CD4-positive, alpha-beta T cell treated with Interleukin-12 subunit alpha and Interleukin-12 subunit beta, for 1 hour (primary cell): ENCODE measurements at regions not wholly inside any gene's neighbourhood (a gene's known extent, or its start where the extent isn't known, plus 50 kb on each side); places are given as distances from the start of the nearest gene placed in this dataset.

ENCODE experiments used
- DNase-seq: peaks from one replicate; pipeline ENCODE4 v3.0.0-alpha.2; 2020

DNA sequence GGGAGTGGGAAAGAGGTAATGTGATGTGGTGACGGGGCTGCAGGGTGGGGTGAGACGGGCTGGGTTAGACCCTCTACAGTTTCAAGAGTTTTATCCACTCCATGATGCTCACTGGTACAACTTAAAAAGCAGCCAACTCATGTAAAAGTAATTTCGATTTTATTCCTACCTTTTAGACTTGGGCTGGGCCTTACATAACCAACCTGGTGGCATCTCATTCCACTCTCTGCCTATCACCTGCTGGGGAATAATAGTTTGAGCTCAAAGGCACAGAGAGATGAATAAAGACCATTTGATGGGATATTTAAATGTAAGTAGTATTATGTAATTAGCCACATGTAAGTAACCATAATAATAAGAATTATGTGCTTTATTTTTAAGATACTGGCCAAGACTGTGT is 366.0 kb upstream of the RNF32 start:
- no peak for DNase-seq

DNA sequence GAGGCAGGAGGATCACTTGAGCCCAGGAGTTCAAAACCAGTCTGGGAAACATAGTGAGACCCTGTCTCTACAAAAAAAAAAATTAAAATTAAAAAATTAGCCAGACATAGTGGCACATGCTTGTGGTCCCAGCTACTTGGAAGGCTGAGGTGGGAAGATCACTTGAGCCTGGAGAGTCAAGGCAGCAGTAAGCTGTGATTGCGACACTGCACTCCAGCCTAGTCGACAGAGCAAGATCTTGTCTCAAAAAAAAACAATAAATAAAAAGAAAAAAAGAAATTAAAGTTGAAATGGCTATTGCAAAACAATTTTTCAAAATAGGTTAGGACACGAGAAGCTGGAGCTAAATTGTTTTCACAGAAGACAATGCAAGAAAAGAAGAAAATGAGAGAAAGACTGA is 379.0 kb upstream of the RNF32 start:
- DNase-seq, result no peak

DNA sequence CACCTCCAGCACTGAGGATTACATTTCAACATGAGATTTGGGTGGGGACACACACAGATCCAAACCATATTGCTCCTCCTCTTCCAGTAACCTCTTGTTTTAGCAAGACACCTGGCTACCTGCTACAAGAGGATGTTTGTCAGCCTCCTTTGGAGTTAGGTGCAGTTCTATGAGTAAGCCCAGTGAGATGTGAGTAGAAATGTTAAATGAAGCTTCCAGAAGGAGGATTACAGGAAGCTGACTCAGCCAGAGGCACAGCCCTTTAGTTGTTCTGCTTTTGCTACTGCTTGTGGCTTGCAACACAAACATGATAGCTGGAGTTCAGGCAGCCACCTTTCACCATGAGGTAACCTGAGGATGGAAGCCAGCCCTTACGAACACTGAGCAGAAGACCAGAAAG is 382.7 kb upstream of the RNF32 start:
- DNase-seq, result no peak

DNA sequence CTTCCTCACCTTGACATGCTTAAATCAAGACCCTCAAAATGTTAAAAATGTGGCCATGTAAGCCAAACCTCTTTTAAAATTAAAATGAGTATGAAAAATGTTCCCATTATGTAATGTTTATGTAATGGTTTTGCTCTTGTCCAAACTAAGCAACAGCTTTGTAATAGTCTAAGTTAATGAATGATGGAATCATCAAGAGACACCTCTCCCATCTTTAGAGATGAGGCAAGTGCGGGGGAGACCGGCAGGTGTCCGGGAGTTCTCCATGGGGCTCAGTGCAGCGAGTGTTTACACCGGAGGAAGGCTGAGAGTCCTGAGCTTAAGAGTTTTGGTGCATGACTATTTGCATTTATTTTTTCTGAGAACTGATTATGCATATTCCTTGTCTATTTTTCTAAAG is 384.9 kb upstream of the RNF32 start:
- no peak for DNase-seq

DNA sequence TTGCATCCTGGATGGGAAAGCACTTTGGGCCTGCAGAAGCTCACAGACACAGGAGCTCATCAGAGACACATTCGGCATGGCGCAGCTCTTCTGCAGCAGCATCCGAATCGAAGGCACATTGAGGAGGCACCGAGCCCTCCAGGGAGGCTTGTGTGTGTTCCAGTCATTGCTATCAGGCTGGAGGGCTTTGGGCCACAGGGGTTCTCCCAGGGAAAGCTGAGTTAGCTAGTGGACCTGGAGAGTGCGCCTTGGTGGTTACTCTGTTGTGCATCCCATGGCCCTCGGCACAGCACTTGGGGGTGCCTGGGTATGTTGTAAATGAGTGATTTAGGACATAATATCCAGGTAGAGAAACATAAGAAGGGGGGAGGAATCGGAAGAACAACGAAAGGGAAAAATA is 388.7 kb upstream of the RNF32 start:
- DNase-seq, result no peak

DNA sequence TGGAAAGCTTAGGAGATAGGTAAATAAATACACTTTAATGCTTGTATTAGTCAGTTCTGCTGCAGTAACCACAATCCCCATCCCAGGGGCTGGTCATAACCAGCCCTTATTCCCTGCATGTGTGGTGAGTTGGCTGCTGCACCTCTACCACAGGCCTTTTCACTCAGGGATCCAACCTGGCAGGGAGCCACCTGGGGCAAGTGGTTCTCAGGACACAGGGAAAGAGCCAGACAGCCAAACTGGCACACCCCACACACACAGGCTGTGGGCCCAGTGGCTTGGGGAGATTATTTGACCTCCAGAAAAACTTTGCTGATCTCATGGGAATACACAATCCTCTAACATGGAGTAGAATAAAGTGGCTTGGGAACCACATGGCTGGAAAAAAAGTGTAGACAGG is 400.0 kb upstream of the RNF32 start:
- no peak for DNase-seq

DNA sequence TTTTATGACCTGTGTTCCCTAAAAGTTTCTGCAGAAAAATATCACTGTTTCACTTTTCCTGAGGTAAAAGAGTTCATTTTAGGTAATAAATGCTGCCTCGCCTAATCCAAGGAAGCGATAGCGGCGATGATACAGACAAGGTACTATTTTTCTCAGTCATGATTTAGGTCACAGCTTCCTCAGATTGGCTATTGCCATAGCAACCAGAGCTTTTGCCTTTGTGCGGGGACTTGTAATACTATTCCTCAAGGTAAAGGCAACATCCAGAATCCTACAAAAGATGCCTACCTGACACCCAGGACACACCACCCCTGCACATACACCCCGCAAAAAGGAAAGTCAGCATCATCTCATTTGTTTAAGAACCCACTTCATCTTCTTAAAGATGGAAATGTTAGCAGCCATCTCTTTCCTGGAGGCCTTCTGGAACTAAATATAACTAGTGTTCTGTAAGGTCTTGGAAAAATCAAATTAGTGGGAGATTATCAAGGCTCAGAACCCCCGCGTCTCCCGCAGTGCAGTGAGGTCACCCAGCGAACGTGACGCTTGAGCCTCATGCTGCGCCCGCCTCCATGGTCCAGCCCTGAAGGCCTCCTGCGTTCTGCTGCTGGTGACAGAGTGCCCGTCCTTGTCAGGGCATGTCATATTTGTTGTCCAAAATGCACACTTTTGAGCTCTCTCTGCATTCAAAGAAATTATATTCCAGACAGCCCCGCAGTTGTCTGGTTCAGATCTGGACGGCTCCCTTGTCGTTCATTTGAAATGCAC is 402.0 kb upstream of the RNF32 start:
- DNase-seq, result no peak

DNA sequence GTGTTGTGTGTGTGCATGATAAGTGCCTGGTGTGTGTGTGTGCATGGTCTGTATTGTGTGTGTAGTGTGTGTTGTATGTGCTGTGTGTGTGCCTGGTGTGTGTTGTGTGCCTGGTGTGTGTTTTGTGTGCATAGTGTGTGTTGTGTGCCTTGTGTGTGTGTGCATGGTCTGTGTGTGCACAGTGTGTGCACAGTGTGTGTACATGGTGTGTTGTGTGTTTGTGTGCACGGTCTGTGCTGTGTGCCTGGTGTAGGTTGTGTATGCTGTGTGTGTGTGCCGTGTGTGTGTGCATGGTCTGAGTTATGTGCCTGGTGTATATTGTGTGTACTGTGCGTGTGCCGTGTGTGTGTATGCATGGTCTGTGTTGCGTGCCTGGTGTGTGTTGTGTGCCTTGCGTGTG is 403.0 kb upstream of the RNF32 start:
- no peak for DNase-seq

DNA sequence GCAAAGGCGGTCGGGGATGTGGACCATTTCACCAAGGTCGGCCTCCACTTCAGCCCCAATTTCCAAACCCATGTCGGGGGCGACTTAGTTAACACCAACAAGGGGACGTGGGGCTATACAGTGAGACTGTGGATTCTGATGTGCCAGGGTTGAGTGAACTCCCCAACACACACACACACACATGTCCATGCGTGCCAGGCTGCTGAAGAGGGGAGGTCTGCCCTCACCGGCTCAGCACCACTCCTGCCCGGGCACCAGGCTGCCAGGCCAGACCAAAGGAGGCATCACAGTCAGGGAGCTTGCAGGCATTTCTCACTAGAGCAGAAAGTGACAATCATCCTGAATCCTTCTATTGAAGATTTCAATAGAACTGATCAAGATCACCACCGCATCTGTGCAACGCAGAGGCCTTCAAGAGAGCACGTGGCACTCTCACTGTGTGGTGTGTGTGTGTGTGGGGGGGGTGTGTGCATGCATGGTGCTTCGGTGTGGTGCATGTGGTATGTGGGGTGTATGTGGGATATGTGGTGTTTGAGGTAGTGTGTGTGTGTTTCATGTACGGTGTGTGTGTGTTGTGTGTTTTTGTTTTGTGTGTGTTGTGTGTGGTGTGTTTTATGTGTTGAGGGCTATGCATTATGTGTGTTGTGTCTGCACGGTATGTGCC is 403.5 kb upstream of the RNF32 start:
- DNase-seq, result no peak

DNA sequence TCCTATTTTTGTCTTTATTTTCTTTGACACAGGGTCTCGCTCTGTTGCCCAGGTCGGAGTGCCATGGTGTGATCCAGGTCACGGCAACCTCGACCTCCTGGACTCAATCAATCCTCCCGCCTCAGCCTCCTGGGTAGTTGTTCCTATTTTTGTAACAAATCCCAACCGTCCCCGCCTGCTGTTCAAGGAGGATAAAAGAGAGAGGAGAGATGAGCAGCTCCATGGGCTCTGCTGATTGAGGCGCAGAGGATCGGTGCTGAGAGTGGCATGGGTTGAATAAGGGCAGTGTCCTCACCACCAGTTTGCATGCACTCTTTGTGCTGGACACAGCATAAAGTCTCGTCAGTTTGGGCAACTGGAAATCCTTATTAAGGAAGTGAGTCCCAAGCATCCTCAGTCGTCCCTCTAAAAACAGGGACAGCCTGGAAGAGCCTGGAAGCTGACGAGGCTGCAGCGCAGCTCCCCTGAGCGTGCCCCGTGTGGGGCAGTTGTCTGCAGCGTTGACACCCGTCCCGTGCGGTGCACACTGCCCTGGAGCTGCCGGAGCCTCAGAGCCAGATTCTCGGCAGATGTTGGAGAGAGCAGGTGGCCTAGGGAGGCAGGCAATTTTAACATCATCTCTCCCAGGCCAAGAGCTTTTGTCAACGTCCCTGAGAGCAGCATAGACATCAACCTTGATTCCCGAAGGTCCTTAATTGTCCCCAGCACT is 404.2 kb upstream of the RNF32 start:
- no peak for DNase-seq

DNA sequence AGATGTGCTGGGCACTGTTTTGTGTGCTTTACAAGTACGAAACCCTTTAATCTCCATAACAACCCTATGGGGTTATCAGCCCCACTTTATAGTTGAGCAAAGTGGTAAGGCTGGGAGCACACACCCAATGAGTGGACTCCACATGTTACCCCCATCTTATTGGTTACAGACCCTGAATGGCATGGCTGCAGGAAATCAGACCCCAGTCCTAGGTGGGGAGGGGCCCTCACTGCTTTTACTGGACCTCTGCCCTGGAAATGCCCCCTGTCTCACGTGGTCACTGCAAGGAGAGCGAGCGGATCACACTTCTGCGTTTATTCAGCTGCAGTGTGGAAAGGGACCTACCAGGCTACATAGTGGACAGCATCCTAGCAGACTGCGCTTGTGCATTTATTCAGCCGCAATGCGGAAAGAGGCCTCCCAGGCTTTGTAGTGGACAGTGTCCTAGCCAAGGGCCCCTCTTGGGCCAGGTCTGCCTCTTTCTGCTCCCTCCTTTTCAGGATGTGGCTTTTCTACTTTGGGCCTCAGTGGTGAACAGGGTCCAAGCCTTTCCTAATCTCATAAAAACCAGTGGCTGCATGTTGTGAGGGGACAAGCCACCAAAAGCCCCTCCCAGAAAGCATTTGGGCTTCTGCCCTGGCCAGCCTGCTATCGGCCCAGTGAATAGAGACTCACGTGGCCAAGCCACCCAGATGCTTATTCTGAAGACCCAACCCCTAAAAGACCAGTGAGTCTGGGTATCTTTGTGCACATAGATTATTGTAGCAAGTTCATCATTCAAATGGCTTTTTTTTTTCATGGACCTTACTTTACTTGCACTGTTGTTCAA is 405.7 kb upstream of the RNF32 start:
- DNase-seq, result no peak

DNA sequence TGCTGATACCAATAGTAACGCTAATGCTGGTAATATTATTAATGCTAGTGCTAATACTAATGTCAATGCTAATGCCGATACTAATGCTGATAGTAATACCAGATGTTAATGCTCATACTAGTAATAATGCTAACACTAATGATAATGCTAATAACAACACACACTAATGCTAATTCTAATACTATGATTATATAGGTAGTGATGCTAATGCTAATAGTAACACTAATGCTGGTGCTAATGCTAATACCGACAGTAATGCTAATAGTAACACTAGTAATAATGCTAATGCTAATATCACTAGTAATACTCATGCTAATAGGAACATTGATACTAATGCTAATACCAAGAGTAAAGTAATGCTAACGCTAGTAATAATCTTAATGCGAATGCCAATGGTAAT is 406.4 kb upstream of the RNF32 start:
- DNase-seq, result no peak

DNA sequence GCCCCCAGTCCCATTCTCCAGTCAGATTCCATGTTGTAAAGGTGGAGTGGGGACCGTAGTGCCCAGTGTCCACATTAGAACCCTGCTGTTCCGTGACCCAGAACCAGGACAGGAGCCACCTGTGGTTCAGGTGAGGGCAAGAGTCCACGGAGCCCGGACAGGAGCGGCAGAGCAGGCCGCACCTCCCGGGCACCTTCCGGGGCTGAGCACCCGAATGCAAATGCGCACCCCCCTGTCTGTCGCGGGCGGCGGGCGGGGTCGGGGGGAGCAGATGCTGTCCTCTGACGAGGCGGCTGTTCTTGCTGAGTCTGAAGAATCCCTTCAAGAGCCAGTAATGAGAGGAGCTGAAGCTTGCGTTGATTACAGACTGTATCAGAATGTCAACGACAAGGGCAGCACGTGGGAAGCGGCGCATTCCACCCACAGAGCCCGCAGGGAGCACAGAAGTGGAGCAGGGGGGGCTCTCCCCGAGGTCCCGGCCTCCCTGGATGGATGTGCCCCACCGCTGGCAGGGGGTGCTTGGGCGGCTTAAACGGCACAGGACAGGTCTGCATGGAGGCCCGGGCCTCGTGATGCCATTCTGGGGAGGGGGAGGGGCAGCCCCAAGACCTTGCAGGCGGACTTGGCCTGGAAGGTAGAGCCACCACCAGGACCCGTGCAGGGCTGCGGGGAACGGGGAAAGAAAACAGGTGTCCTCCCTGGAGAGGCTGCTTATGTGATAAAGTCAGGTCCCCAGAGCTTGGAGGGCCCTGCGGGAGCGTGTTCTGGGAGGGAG is 407.5 kb upstream of the RNF32 start:
- DNase-seq, result no peak

DNA sequence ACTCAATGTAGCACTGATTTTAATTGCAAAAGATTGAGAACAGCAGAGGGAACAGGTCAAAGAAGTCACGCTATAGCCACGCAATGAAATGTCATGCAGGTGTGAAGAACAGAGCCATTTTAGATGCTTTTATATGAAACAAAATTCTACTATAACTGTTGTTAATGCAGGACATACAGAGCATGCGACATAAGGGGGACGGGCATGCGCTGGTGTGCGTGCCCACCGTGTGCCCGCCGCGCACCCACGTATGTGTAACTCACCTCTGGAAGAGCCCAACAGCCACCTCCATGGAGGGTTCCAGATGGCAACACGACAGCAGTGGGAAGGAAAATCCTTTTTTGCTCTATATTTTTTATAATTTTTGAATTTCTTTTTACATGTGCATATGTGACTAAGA is 410.0 kb upstream of the RNF32 start:
- no peak for DNase-seq

DNA sequence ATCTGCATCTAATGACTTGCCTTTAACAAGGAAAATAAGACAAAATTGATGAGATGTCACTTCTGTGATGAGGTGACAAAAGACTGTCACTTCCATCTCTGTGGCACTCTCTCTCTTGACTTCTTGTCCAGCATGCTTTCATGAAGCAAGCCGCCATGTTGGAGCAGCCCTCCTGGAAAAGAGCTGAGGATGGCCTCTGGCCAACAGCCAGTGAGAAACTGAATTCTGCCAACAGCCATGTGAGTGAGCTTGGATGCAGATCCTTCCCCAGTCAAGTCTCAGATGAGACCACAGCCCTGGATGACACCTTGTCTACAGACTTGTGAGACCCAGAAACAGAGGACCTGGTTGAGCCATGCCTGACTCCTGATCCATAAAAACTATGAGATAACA is 412.6 kb upstream of the SHH start:
- DNase-seq, result no peak

DNA sequence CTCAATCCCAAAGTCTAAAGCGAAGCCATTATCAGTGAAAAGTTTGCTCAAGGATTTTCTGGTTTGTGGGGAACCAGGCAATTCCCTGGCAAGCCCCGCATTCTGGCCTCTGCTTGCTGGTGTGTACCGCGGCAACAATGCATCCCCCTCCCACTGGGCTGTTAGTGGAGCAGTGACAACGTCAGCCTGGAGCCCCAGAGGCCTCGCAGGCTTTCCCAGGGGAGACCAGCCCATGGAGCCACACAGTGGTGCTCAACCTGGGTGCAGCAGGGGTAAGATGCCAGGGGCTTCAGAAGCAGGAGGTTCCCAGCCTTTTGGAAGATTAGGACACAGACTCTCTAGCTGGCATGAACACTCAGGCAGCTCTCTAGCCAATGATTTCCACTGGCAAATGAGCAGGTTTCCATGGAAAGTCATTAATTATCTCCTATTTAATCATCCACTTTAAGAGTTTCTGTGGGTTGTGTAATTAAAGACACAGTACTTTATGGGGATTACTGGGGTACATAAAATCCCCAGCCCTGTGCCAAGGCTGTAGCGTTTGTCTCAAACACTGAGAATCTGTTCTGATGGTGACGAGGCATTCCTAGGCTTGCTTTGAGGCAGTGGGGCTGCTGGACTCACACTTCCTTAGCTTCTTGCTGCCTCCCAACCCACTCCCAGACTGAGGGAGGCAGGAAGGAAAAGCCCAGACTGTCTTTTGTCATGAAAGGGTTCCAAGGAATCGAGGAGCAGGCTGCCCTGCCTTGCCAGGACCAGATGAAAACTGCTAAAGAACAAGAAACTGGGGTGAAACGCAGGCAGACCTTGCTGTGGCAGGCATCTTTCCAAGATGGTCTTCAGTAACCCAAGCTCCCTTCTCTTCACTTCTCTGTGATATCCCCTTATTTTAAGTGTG is 411.9 kb upstream of the SHH start:
- no peak for DNase-seq

DNA sequence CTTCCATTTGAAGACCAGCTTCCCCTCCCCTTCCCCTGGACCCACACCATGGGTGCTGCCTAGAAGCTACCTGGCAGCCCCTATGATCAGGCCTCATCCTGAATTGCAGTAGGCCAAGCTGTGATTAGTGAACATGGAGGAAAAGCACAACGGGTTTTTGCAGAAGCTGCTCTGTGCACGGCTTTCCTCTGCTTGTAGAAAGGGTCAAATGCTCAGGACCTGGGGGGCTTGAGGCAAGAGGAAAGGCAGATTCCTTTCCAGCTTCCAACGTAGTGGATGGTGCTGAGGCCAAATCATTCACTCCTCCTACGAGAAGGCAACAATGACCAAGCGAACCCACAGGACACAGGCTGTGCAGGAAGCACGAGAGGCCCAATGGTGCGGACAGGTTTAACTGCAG is 410.3 kb upstream of the SHH start:
- no peak for DNase-seq

DNA sequence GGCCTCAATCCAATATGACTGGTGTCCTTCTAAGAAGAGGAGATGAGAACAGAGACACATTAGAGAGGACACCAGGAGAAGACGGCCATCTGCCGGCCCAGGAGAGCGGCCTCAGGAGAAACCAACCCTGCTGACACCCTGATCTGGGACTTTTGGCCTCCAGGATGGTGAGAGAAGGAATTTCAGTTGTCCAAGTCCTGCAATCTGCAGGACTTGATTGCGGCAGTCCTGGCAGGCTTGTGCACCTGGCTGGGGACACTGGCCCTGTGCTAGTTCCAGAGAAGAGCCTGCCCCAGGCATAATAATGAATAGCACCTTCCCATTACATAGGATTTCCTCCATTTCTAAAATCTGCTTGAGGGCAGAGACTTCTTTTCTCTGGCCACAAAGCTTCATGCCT is 409.9 kb upstream of the SHH start:
- no peak for DNase-seq

DNA sequence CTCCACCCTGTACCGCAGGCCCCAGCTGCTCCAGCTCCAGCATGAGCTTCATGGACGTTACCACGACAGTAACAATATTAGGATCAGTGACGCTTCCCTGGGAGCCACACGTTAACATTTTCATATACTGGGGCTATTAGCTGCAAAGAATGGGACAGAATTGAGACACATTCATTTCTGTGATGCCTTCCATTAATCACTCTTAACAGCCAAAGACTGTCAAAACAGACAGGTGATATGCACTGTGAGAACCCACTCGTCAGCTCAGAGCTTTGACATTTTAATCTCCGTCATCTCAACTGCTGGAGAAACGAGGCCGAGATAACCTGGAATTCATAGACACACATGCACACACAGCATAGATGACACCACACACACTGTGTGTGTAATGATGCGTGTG is 408.4 kb upstream of the SHH start:
- DNase-seq, result no peak

DNA sequence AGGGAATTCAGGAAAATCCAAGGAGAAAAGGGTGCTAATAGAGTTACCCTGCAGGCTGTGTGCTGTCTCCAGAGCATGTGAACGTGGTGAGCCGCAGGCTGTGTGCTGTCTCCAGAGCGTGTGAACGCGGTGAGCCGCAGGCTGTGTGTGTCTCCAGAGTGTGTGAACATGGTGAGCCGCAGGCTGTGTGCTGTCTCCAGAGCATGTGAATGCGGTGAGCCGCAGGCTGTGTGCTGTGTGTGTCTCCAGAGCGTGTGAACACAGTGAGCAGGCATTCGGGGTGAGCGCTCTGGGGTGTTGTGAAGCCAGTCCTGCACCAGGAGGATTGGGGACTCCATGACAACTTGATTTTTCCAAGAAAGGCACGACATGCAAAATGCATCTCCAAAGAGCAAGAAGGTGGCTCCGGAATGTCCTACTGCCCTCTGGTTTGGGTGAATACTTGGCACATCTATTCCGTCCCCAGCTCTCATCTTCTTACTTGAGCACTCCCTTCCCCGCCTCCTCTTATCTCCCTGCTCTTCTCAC is 407.9 kb upstream of the SHH start:
- no peak for DNase-seq
